SK-N-SH (cell line): ENCODE measurements at regions not wholly inside any gene's neighbourhood (a gene's known extent, or its start where the extent isn't known, plus 50 kb on each side); places are given as distances from the start of the nearest gene placed in this dataset.

ENCODE experiments used
- CTCF ChIA-PET: fragments of 300-600, 350-600 bp; formaldehyde crosslinking; extraction: SDS; loops from one replicate; lab custom pipeline; 2021; lab: Yijun Ruan, JAX
- POLR2A ChIA-PET: fragments of 350-600 bp; sonication (Branson Sonifier 250); formaldehyde crosslinking; extraction: SDS; loops from one replicate; lab custom pipeline; 2020; ENCODE audit warnings: antibody characterized with exemption, inconsistent platforms; lab: Yijun Ruan, JAX
- DNase-seq: peaks from one replicate; pipeline ENCODE4 v3.0.0; 2012
- H2AFZ ChIP-seq: fragments of 200-600 bp; sonication (generic); 2 replicates; pipeline ENCODE4 v1.8.1; 2016; ENCODE audit warnings: antibody characterized with exemption, mild to moderate bottlenecking, low read depth
- H3F3A ChIP-seq: fragments of 200-600 bp; sonication (generic); replicated peaks from 2 replicates; pipeline ENCODE3; 2016; ENCODE audit warnings: antibody characterized with exemption, mild to moderate bottlenecking; ENCODE audit not compliant: insufficient read depth
- H3K27ac ChIP-seq, 2 experiments: fragments of 200-500 bp in 1 of 2; fragments of 200-600 bp in 1 of 2; sonication (Bioruptor generic) in 1 of 2; sonication (generic), shearing (Covaris generic) in 1 of 2; 2 replicates each; pipeline versions ENCODE4 v1.5.1 to v1.6.1; 2014 to 2016; ENCODE audit warnings: low read depth in 2 of 2, inconsistent platforms in 1 of 2, low read length in 1 of 2, mild to moderate bottlenecking in 1 of 2, mixed read lengths in 1 of 2
- H3K27me3 ChIP-seq: fragments of 200-600 bp; sonication (generic), shearing (Covaris generic); 2 replicates; pipeline ENCODE4 v1.6.1; 2016; ENCODE audit warnings: mixed run types; ENCODE audit not compliant: insufficient read depth
- H3K36me3 ChIP-seq, 2 experiments: fragments of 200-500 bp in 1 of 2; fragments of 200-600 bp in 1 of 2; sonication (Bioruptor generic) in 1 of 2; sonication (generic) in 1 of 2; replicated peaks in 1 of 2; 2 replicates each; pipeline versions ENCODE3 to v1.5.1; 2014 to 2016; ENCODE audit warnings: low read length in 1 of 2, mild to moderate bottlenecking in 1 of 2; ENCODE audit not compliant: insufficient read depth in 2 of 2, control insufficient read depth in 1 of 2
- H3K4me1 ChIP-seq, 2 experiments: fragments of 200-500 bp in 1 of 2; fragments of 200-600 bp in 1 of 2; sonication (Bioruptor generic) in 1 of 2; sonication (generic), shearing (Covaris generic) in 1 of 2; 2 replicates each; pipeline versions ENCODE4 v1.5.1 to v1.6.1; 2014 to 2016; ENCODE audit warnings: low read depth in 1 of 2, low read length in 1 of 2, mixed run types in 1 of 2; ENCODE audit not compliant: insufficient read depth in 2 of 2, control insufficient read depth in 1 of 2
- H3K4me2 ChIP-seq: fragments of 200-600 bp; sonication (generic), shearing (Covaris generic); 2 replicates; pipeline ENCODE4 v1.6.1; 2017; ENCODE audit warnings: mixed run types
- H3K4me3 ChIP-seq, 2 experiments: fragments of 200-500 bp in 1 of 2; fragments of 200-600 bp in 1 of 2; sonication (Bioruptor generic) in 1 of 2; sonication (generic), shearing (Covaris generic) in 1 of 2; 2 replicates each; pipeline versions ENCODE4 v1.5.1 to v1.8.1; 2014 to 2016; ENCODE audit warnings: low read depth in 2 of 2, inconsistent platforms in 1 of 2, low read length in 1 of 2, mild to moderate bottlenecking in 1 of 2, mixed read lengths in 1 of 2, moderate library complexity in 1 of 2
- H3K79me2 ChIP-seq: fragments of 200-600 bp; sonication (generic); 2 replicates; pipeline ENCODE4 v1.8.1; 2017; ENCODE audit warnings: mild to moderate bottlenecking; ENCODE audit not compliant: insufficient read depth
- H3K9ac ChIP-seq: fragments of 200-600 bp; sonication (generic); 2 replicates; pipeline ENCODE4 v1.6.1; 2017; ENCODE audit warnings: mixed run types
- H3K9me2 ChIP-seq: fragments of 200-600 bp; sonication (generic); 2 replicates; pipeline ENCODE4 v1.6.1; 2017; ENCODE audit warnings: mixed run types
- H3K9me3 ChIP-seq: fragments of 200-600 bp; sonication (generic); 2 replicates; pipeline ENCODE4 v1.6.1; 2017; ENCODE audit warnings: mixed run types, mild to moderate bottlenecking, moderate library complexity
- H4K20me1 ChIP-seq: fragments of 200-600 bp; sonication (generic); 2 replicates; pipeline ENCODE4 v1.6.1; 2017; ENCODE audit warnings: mild to moderate bottlenecking, mixed run types; ENCODE audit not compliant: insufficient read depth
- CHD2 ChIP-seq: fragments of 150-350 bp; IDR thresholded peaks from 2 replicates; pipeline ENCODE4 v1.6.1; 2018; ENCODE audit warnings: low read length; ENCODE audit not compliant: partially characterized antibody
- CTCF ChIP-seq: fragments of 200-600 bp; sonication (generic); IDR thresholded peaks from 2 replicates; pipeline ENCODE4 v1.6.1; 2017; ENCODE audit warnings: antibody characterized with exemption, mild to moderate bottlenecking, moderate library complexity
- ELF1 ChIP-seq: IDR thresholded peaks from 2 replicates; pipeline ENCODE4 v1.4.0; 2012
- EP300 ChIP-seq, 2 experiments: IDR thresholded peaks; 2 replicates each; pipeline versions ENCODE4 v1.4.0 to v1.6.1; 2012; ENCODE audit warnings: borderline replicate concordance in 1 of 2, low read depth in 1 of 2, low read length in 1 of 2
- EZH2phosphoT487 ChIP-seq: fragments of 200-600 bp; sonication (generic); IDR thresholded peaks from 2 replicates; pipeline ENCODE4 v1.6.1; 2017; ENCODE audit warnings: low read depth, mixed run types, mild to moderate bottlenecking, antibody characterized with exemption, moderate library complexity, borderline replicate concordance
- FOSL2 ChIP-seq: IDR thresholded peaks from 2 replicates; pipeline ENCODE4 v1.4.0; 2012; ENCODE audit warnings: low read depth, mild to moderate bottlenecking, moderate library complexity, borderline replicate concordance
- FOXM1 ChIP-seq: IDR thresholded peaks from 2 replicates; pipeline ENCODE4 v1.4.0; 2012; ENCODE audit warnings: low read depth, mild to moderate bottlenecking
- IRF3 ChIP-seq: fragments of 150-350 bp; IDR thresholded peaks from 2 replicates; pipeline ENCODE4 v1.6.1; 2016; ENCODE audit warnings: mild to moderate bottlenecking, low read depth, low read length
- NRF1 ChIP-seq: IDR thresholded peaks from 2 replicates; pipeline ENCODE4 v1.6.1; 2012; ENCODE audit warnings: low read depth, mild to moderate bottlenecking, low read length
- PBX3 ChIP-seq: IDR thresholded peaks from 2 replicates; pipeline ENCODE4; 2012
- POLR2AphosphoS5 ChIP-seq: IDR thresholded peaks from 2 replicates; pipeline ENCODE4 v1.6.1; 2012; ENCODE audit warnings: low read depth, low read length
- RAD21 ChIP-seq: IDR thresholded peaks from 2 replicates; pipeline ENCODE4 v1.6.1; 2012; ENCODE audit warnings: mild to moderate bottlenecking, low read length
- RCOR1 ChIP-seq: fragments of 150-350 bp; IDR thresholded peaks from 2 replicates; pipeline ENCODE4 v1.6.1; 2017; ENCODE audit warnings: antibody characterized with exemption, low read length
- RXRA ChIP-seq: IDR thresholded peaks from 2 replicates; pipeline ENCODE4 v1.4.0; 2012; ENCODE audit warnings: low read depth, mild to moderate bottlenecking, borderline replicate concordance
- SMC3 ChIP-seq: IDR thresholded peaks from 2 replicates; pipeline ENCODE4 v1.6.1; 2012; ENCODE audit warnings: low read depth, low read length, improper control_type of control experiment
- TAF1 ChIP-seq: IDR thresholded peaks from 2 replicates; pipeline ENCODE4 v1.6.1; 2012; ENCODE audit warnings: low read depth, mild to moderate bottlenecking, low read length, moderate library complexity, borderline replicate concordance
- TCF12 ChIP-seq: IDR thresholded peaks from 2 replicates; pipeline ENCODE4 v1.4.0; 2012
- TEAD4 ChIP-seq: IDR thresholded peaks from 2 replicates; pipeline ENCODE4 v1.4.0; 2012; ENCODE audit warnings: mild to moderate bottlenecking, borderline replicate concordance; ENCODE audit not compliant: insufficient read depth
- USF1 ChIP-seq: IDR thresholded peaks from 2 replicates; pipeline ENCODE4 v1.4.0; 2012; ENCODE audit warnings: low read depth, borderline replicate concordance
- USF2 ChIP-seq: fragments of 150-350 bp; IDR thresholded peaks from 2 replicates; pipeline ENCODE4 v1.6.1; 2017; ENCODE audit warnings: antibody characterized with exemption, low read length, low read depth, borderline replicate concordance
- WGBS: methylation state at CpG from one replicate; pipeline ENCODE4 v1.1.6; 2017; ENCODE audit warnings: low lambda C conversion rate; 5-methylcytosine and 5-hydroxymethylcytosine counted together

- Histone ChIP-seq H3K27ac (no peak overlapping the region), H3K4me1 (no peaks in the 10 kb centered on the region), H2AFZ (no peak overlapping the region), H3K9me3 (no peaks in the 10 kb centered on the region), H4K20me1 (no peaks in the 10 kb centered on the region), H3K4me2 (no peak overlapping the region), H3K4me3 (no peak overlapping the region), H3K27me3 (no peaks in the 10 kb centered on the region), H3K9me2 (no peaks in the 10 kb centered on the region), H3K36me3 (no peaks in the 10 kb centered on the region), H3K79me2 (no peaks in the 10 kb centered on the region), H3F3A (no peaks in the 10 kb centered on the region), H3K9ac (no peak overlapping the region)
- TF ChIP-seq FOSL2 (no peak), TAF1 (no peak), USF2 (no peak), POLR2AphosphoS5 (no peak), IRF3 (no peak), RAD21 (no peak), EZH2phosphoT487 (no peak), USF1 (no peak)
- DNase-seq: no peak
- WGBS: 6% methylated on average over 4 of the region's 4 CpGs
- ChIA-PET POLR2A (no interaction called here), CTCF (no interaction called here)
Measured at GRCh38 chr14:87043667-87044200, 949.2 kb downstream of the GALC start.

GRCh38 chr14:87042354-87042753 is 950.6 kb downstream of the GALC start:
- Histone ChIP-seq H3K4me1 (no peaks in the 10 kb centered on the region), H3K4me2 (no peak overlapping the region), H3K9me2 (no peaks in the 10 kb centered on the region), H3K27ac (no peak overlapping the region), H3K4me3 (no peak overlapping the region), H2AFZ (no peak overlapping the region), H4K20me1 (no peaks in the 10 kb centered on the region), H3F3A (no peaks in the 10 kb centered on the region), H3K9ac (no peak overlapping the region), H3K79me2 (no peaks in the 10 kb centered on the region), H3K36me3 (no peaks in the 10 kb centered on the region), H3K27me3 (no peaks in the 10 kb centered on the region), H3K9me3 (no peaks in the 10 kb centered on the region)
- CTCF ChIA-PET: interaction anchor here (1.4 kb wide), 1 partner anchor 9 kb away, joined by 4 read pairs; no protein-coding TSS in a partner anchor
- POLR2A ChIA-PET: no interaction called here
- no peak for DNase-seq
- WGBS: 2% methylated on average over 4 of the region's 4 CpGs
- TF ChIP-seq CHD2: no peak
- TF ChIP-seq EZH2phosphoT487: no peak
- TF ChIP-seq SMC3: no peak
- TF ChIP-seq CTCF: no peak
- TF ChIP-seq RXRA: no peak
- TF ChIP-seq RAD21: no peak
- no peak for TF ChIP-seq EP300 (IDR thresholded peaks at IDR 0.05; ENCODE audit: borderline replicate concordance in 1 of 2, low read depth in 1 of 2, low read length in 1 of 2)
- TF ChIP-seq RCOR1: no peak
- TF ChIP-seq ELF1: no peak
- TF ChIP-seq NRF1: no peak
- no peak for TF ChIP-seq TCF12
- no peak for TF ChIP-seq FOXM1
- no peak for TF ChIP-seq PBX3
- no peak for TF ChIP-seq IRF3
- no peak for TF ChIP-seq TEAD4
